Stimulated activated naive CD8-positive, alpha-beta T cell treated with anti-CD3 and anti-CD28 coated beads, Interleukin-15, amount 100 ng/mL, for 72 hours (primary cell): ENCODE measurements at regions not wholly inside any gene's neighbourhood (a gene's known extent, or its start where the extent isn't known, plus 50 kb on each side); places are given as distances from the start of the nearest gene placed in this dataset.

Source experiments
- ATAC-seq: fragments of 150-1000 bp; cut with Tn5 transposase; 2 replicates; pipeline ENCODE4 v1.10.0; 2021; ENCODE audit warnings: mild to moderate bottlenecking, moderate library complexity
- DNase-seq, 2 donors: peaks; one replicate each; pipeline ENCODE4 v3.0.0; 2021 to 2022
- H3K27ac Mint-ChIP-seq, 2 donors: one replicate each; pipeline ENCODE4 v1.8.0; 2022; ENCODE audit warnings: mild to moderate bottlenecking in 2 of 2, mixed read lengths in 2 of 2, moderate library complexity in 2 of 2
- H3K27me3 Mint-ChIP-seq: one replicate; pipeline ENCODE4 v1.8.0; 2022; ENCODE audit warnings: mixed read lengths
- H3K4me1 Mint-ChIP-seq: one replicate; pipeline ENCODE4 v1.8.0; 2022; ENCODE audit warnings: mild to moderate bottlenecking, mixed read lengths
- H3K4me3 Mint-ChIP-seq, 2 donors: one replicate each; pipeline ENCODE4 v1.8.0; 2022; ENCODE audit warnings: mild to moderate bottlenecking in 2 of 2, mixed read lengths in 2 of 2, moderate library complexity in 1 of 2
- H3K9me3 Mint-ChIP-seq, 2 donors: one replicate each; pipeline ENCODE4 v1.8.0; 2022; ENCODE audit warnings: mixed read lengths in 2 of 2

GRCh38 chr1:220382994-220383393, 110.7 kb upstream of the RAB3GAP2 start:
- DNase-seq, result no peak
- H3K4me3 Mint-ChIP-seq, result no peak overlapping the region
- H3K27ac Mint-ChIP-seq, result no peak overlapping the region
- H3K9me3 Mint-ChIP-seq, result peaks cover 13 to 16% of the 10 kb centered on the region in 2 donors
- ATAC-seq, result no peak
- peaks cover 7% of the 10 kb centered on the region for H3K27me3 Mint-ChIP-seq
- no peaks in the 10 kb centered on the region for H3K4me1 Mint-ChIP-seq

GRCh38 chr1:220380885-220381284, 108.6 kb upstream of the RAB3GAP2 start:
- no peak overlapping the region for H3K4me3 Mint-ChIP-seq
- no peaks in the 10 kb centered on the region for H3K4me1 Mint-ChIP-seq
- DNase-seq (no peak), ATAC-seq (no peak)
- no peak overlapping the region for H3K27ac Mint-ChIP-seq
- peaks cover 14% of the 10 kb centered on the region for H3K27me3 Mint-ChIP-seq
- peaks cover 16 to 17% of the 10 kb centered on the region in 2 donors for H3K9me3 Mint-ChIP-seq

GRCh38 chr1:220378571-220379302, 106.5 kb upstream of the RAB3GAP2 start:
- Mint-ChIP-seq H3K4me1 (no peaks in the 10 kb centered on the region), H3K9me3 (peaks cover 7 to 9% of the 10 kb centered on the region in 2 donors), H3K27me3 (peaks cover 14% of the 10 kb centered on the region), H3K4me3 (no peak overlapping the region), H3K27ac (no peak overlapping the region)
- no peak for ATAC-seq
- DNase-seq, result no peak

- Mint-ChIP-seq H3K27me3 (peaks cover 26% of the 10 kb centered on the region), H3K4me1 (no peaks in the 10 kb centered on the region), H3K4me3 (no peak overlapping the region), H3K27ac (no peak overlapping the region), H3K9me3 (peaks cover 7 to 9% of the 10 kb centered on the region in 2 donors)
- DNase-seq (no peak), ATAC-seq (no peak)
Measured at GRCh38 chr1:220375715-220376114, 103.5 kb upstream of the RAB3GAP2 start.

GRCh38 chr1:220374449-220374848, 102.2 kb upstream of the RAB3GAP2 start:
- H3K27ac Mint-ChIP-seq, result no peak overlapping the region
- peaks cover 30% of the 10 kb centered on the region for H3K27me3 Mint-ChIP-seq
- DNase-seq (no peak), ATAC-seq (no peak)
- no peak overlapping the region for H3K4me3 Mint-ChIP-seq
- peaks cover 0 to 4% of the 10 kb centered on the region in 2 donors for H3K9me3 Mint-ChIP-seq
- H3K4me1 Mint-ChIP-seq, result no peaks in the 10 kb centered on the region

GRCh38 chr1:220372451-220372850, 100.2 kb upstream of the RAB3GAP2 start:
- DNase-seq (no peak), ATAC-seq (no peak)
- Mint-ChIP-seq H3K4me1 (no peaks in the 10 kb centered on the region), H3K4me3 (no peak overlapping the region), H3K27me3 (peaks cover 30% of the 10 kb centered on the region), H3K27ac (no peak overlapping the region), H3K9me3 (no peaks in the 10 kb centered on the region)

- peak; percentile 34 for ATAC-seq
- Mint-ChIP-seq H3K27me3 (peaks cover 24% of the 10 kb centered on the region), H3K4me1 (no peaks in the 10 kb centered on the region), H3K9me3 (no peaks in the 10 kb centered on the region), H3K27ac (no peak overlapping the region), H3K4me3 (no peak overlapping the region)
- DNase-seq, result no peak
Measured at GRCh38 chr1:220371324-220371723, 99.1 kb upstream of the RAB3GAP2 start.

GRCh38 chr1:220370041-220370700, 97.9 kb upstream of the RAB3GAP2 start:
- Mint-ChIP-seq H3K9me3 (no peaks in the 10 kb centered on the region), H3K4me1 (no peaks in the 10 kb centered on the region), H3K4me3 (no peak overlapping the region), H3K27me3 (peaks cover 32% of the 10 kb centered on the region), H3K27ac (no peak overlapping the region)
- no peak for ATAC-seq
- no peak for DNase-seq

GRCh38 chr1:220369511-220369910, 97.3 kb upstream of the RAB3GAP2 start:
- no peak for ATAC-seq
- no peak for DNase-seq
- Mint-ChIP-seq H3K4me1 (no peaks in the 10 kb centered on the region), H3K27ac (no peak overlapping the region), H3K27me3 (peaks cover 32% of the 10 kb centered on the region), H3K4me3 (no peak overlapping the region), H3K9me3 (no peaks in the 10 kb centered on the region)

GRCh38 chr1:220368352-220369265, 96.4 kb upstream of the RAB3GAP2 start:
- peaks cover 31% of the 10 kb centered on the region for H3K27me3 Mint-ChIP-seq
- no peaks in the 10 kb centered on the region for H3K4me1 Mint-ChIP-seq
- ATAC-seq, result no peak
- no peaks in the 10 kb centered on the region for H3K9me3 Mint-ChIP-seq
- DNase-seq, result no peak
- no peak overlapping the region for H3K4me3 Mint-ChIP-seq
- no peak overlapping the region for H3K27ac Mint-ChIP-seq

- Mint-ChIP-seq H3K9me3 (no peaks in the 10 kb centered on the region), H3K4me3 (no peak overlapping the region), H3K27ac (no peak overlapping the region), H3K27me3 (peaks cover 24% of the 10 kb centered on the region), H3K4me1 (no peaks in the 10 kb centered on the region)
- no peak for DNase-seq
- ATAC-seq, result no peak
Measured at GRCh38 chr1:220367833-220368232, 95.6 kb upstream of the RAB3GAP2 start.

- no peak overlapping the region for H3K4me3 Mint-ChIP-seq
- H3K27me3 Mint-ChIP-seq, result peaks cover 20% of the 10 kb centered on the region
- no peaks in the 10 kb centered on the region for H3K4me1 Mint-ChIP-seq
- no peak for ATAC-seq
- H3K27ac Mint-ChIP-seq, result no peak overlapping the region
- H3K9me3 Mint-ChIP-seq, result peaks cover 0 to 4% of the 10 kb centered on the region in 2 donors
- no peak for DNase-seq
Measured at GRCh38 chr1:220366269-220366668, 94.0 kb upstream of the RAB3GAP2 start.

- Mint-ChIP-seq H3K4me3 (no peak overlapping the region), H3K4me1 (no peaks in the 10 kb centered on the region), H3K27me3 (peaks cover 9% of the 10 kb centered on the region), H3K9me3 (peaks cover 4 to 13% of the 10 kb centered on the region in 2 donors), H3K27ac (no peak overlapping the region)
- DNase-seq, result no peak
- no peak for ATAC-seq
Measured at GRCh38 chr1:220363196-220363837, 91.1 kb upstream of the RAB3GAP2 start.

GRCh38 chr1:220356981-220357850, 85.0 kb upstream of the RAB3GAP2 start:
- no peak overlapping the region for H3K27ac Mint-ChIP-seq
- H3K27me3 Mint-ChIP-seq, result peaks cover 14% of the 10 kb centered on the region
- ATAC-seq, result no peak
- no peaks in the 10 kb centered on the region for H3K4me1 Mint-ChIP-seq
- peaks cover 4 to 13% of the 10 kb centered on the region in 2 donors for H3K9me3 Mint-ChIP-seq
- DNase-seq, result no peak
- H3K4me3 Mint-ChIP-seq, result no peak overlapping the region
